Body of pancreas (tissue), 4 donors: ENCODE measurements at regions not wholly inside any gene's neighbourhood (a gene's known extent, or its start where the extent isn't known, plus 50 kb on each side); places are given as distances from the start of the nearest gene placed in this dataset.

Experiments
- CTCF ChIP-seq, 7 experiments: fragments of 450-650 bp in 4 of 7; fragments of 200-600 bp in 3 of 7; sonication (generic) in 3 of 7; IDR thresholded peaks; one replicate each; pipeline ENCODE4 v1.5.1; 2016 to 2019; ENCODE audit warnings: antibody characterized with exemption in 7 of 7
- POLR2A ChIP-seq, 3 donors: fragments of 450-650 bp; IDR thresholded peaks; one replicate each; pipeline ENCODE4 v1.6.1; 2016; ENCODE audit warnings: antibody characterized with exemption in 3 of 3, mild to moderate bottlenecking in 2 of 3

- TF ChIP-seq CTCF (IDR thresholded peaks at IDR 0.05) (no peak), POLR2A (IDR thresholded peaks at IDR 0.05) (no peak)
Observed at GRCh38 chr15:38196076-38196475, 56.6 kb upstream of the SPRED1 start.
